H54 (cell line): ENCODE measurements at regions not wholly inside any gene's neighbourhood (a gene's known extent, or its start where the extent isn't known, plus 50 kb on each side); places are given as distances from the start of the nearest gene placed in this dataset.

ENCODE experiments used
- DNase-seq: peaks from one replicate; pipeline ENCODE4 v3.0.0; 2011; ENCODE audit warnings: low spot score, mixed read lengths; ENCODE audit not compliant: insufficient read length
- FAIRE-seq: peaks from 3 replicates; lab custom pipeline; 2011; peaks lifted over from hg19 to GRCh38; lab: Jason Lieb, UNC
- POLR2A ChIP-seq: IDR thresholded peaks from 2 replicates; pipeline ENCODE4 v1.6.1; 2011; ENCODE audit warnings: low read depth, mild to moderate bottlenecking, low read length

GRCh38 chr1:55662875-55663274 is 447.7 kb upstream of the USP24 start:
- FAIRE-seq, result no peak
- no peak for TF ChIP-seq POLR2A
- DNase-seq, result no peak

GRCh38 chr1:55658917-55659316 is 443.8 kb upstream of the USP24 start:
- TF ChIP-seq POLR2A, result no peak
- no peak for DNase-seq

DNA sequence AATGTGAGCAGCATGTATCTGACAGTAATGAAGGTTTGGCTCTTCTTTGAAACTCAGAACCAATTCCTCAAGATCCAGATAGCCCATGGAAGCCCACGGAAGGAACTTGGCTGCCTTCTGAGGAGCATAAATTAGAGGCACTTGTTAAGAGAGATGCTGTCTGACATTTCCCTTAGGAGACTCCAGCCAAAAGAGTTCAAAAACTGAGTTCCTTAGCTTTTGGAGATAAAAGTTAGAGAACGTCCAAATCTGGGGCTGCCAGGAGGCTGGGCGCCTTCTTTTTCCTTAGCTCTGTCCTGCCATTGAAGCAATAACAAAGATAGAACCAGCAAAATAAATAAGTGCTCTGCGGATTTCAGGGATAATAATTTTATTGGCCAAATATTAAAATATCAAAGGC is 439.6 kb upstream of the USP24 start:
- no peak for DNase-seq

More at GRCh38 chr1:55658917-55659316, 443.8 kb upstream of the USP24 start:
- FAIRE-seq, result no peak

GRCh38 chr1:55654171-55654570 is 439.0 kb upstream of the USP24 start:
- TF ChIP-seq POLR2A, result no peak

More for the DNA sequence above, 439.6 kb upstream of the USP24 start:
- TF ChIP-seq POLR2A, result no peak
- FAIRE-seq, result no peak

GRCh38 chr1:55650444-55650843 is 435.3 kb upstream of the USP24 start:
- DNase-seq (no peak), FAIRE-seq (no peak)
- no peak for TF ChIP-seq POLR2A

More at GRCh38 chr1:55654171-55654570, 439.0 kb upstream of the USP24 start:
- no peak for DNase-seq
- FAIRE-seq, result no peak

DNA sequence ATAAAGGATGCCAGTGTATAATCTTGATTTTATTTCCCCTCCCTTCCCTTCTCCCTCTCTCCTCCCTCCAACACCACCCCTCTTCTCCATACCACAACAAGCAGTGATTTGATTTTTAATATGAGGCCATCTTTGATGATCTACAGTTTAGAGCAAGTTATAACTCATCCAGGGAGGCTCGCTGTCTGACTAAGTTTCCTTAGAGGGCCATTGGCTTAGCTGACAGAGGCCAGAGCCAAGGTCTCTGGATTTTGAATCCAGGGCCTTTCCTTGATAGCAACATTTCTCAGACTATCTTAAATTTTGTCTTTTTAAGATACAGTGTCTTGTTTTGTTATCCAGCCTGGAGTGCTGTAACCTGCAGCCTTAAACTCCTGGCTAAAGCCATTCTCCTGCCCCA is 431.0 kb upstream of the USP24 start:
- no peak for FAIRE-seq
- no peak for TF ChIP-seq POLR2A

DNA sequence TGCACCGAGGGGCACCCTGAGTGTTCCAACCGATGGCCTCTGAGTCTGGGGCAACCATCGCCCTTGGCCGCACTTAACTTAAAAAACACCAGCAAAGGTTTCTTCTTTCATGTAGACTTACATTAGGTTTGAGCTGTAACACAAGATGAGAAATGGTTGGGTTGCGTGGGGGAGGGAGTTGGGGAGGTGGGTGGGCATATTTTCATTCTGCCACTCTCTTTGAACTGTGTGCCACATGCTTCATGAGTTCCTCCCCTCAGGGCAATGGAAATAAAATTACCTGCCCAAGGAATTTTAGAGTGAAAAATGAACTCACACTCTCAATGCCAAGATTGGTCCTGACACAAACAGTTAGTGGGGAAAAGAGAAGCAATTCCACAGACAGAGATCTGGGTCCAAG is 430.1 kb upstream of the USP24 start:
- no peak for TF ChIP-seq POLR2A
- DNase-seq (no peak), FAIRE-seq (no peak)

More for the DNA sequence above, 431.0 kb upstream of the USP24 start:
- DNase-seq, result no peak

DNA sequence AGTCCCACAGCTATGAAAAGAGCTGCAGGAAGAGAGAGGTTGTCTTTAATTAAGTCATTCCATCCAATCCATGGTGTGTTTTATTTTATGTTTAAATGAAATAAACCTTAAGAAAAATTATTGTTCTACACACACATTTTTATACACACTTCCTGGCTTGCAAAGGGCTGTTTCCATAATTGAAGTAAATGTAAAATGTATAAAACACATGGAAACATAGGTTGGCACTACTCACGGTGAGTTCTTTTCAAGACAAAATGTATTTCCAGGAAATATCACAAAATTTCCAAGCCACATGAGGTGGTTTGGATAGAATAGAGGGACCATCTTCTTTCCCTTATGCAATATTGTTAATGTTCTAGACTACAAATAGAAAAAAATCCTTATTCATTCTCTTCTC is 426.8 kb upstream of the USP24 start:
- FAIRE-seq (no peak), DNase-seq (no peak)
- no peak for TF ChIP-seq POLR2A

DNA sequence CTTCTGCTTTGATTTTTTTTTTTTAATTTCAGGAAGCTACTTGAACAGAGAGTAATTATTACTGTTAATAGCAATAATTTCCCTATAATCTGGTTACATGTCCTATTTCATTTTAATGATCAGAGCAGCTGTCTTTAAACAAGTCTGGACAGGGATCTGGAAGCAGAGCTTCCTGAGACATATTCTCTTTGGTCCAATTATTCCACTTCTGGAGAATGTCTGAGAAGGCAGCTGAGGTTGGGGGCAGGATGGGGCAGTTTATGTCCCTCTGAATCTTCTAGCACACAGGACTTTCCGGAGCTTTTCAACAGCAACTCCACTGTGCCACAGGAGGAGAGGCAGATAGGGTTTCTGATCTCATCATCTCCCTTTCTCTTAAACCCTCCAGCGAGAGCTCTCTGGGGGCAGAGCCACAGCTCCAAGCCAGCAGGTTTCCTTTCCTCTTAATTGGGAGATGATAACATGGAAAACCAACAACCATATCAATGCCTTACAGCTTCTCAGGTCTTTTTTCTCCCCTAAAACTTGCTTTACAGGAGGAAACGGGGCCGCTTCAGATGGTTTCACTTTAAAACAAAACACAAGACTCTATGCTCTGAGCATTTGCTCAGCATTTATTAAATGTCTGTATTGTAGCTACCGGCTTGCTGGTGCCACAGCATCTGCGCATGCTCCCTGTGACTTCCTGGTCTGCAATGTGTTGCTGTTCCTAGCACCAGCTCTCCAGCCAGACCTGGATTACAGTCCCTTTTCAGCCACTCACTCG is 425.7 kb upstream of the USP24 start:
- TF ChIP-seq POLR2A, result no peak
- peak; percentile 23 for DNase-seq
- peak; percentile 23 for FAIRE-seq

DNA sequence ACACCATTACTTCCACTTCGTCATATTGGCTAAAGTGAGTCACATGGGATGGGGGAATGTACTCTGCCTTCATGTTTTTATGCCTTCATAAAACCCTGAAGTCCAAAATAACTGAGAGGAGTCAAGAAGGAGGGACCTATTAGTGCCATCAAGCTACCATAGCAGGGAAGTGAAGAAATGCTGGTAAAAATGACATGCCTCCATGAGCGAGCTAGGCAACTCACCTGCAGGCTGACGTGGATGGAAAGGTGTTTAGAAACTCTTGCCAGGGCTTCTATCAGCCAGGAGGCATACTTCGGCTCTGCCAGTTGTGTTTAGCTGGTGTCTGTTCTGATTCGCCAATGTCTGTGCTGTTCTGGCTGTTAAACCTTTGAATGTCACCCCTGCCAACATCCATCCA is 424.4 kb upstream of the USP24 start:
- DNase-seq, result no peak
- FAIRE-seq, result no peak
- no peak for TF ChIP-seq POLR2A

- DNase-seq, result no peak
These were observed 423.9 kb upstream of the USP24 start for GRCh38 chr1:55639051-55639450.

GRCh38 chr1:55636696-55637095 is 421.5 kb upstream of the USP24 start:
- FAIRE-seq, result no peak
- no peak for DNase-seq
- no peak for TF ChIP-seq POLR2A

More at GRCh38 chr1:55639051-55639450, 423.9 kb upstream of the USP24 start:
- TF ChIP-seq POLR2A, result no peak
- FAIRE-seq, result no peak

GRCh38 chr1:55635856-55636255 is 420.7 kb upstream of the USP24 start:
- DNase-seq (no peak), FAIRE-seq (no peak)
- no peak for TF ChIP-seq POLR2A

GRCh38 chr1:55634516-55634915 is 419.4 kb upstream of the USP24 start:
- DNase-seq (no peak), FAIRE-seq (no peak)
- TF ChIP-seq POLR2A, result no peak

- DNase-seq (no peak), FAIRE-seq (no peak)
- no peak for TF ChIP-seq POLR2A
These were observed 417.7 kb upstream of the USP24 start for GRCh38 chr1:55632906-55633305.
